DND-41 (cell line): ENCODE measurements at regions not wholly inside any gene's neighbourhood (a gene's known extent, or its start where the extent isn't known, plus 50 kb on each side); places are given as distances from the start of the nearest gene placed in this dataset.

Experiments used
- ATAC-seq: fragments of 200-7000 bp; cut with Tn5 transposase; 3 replicates; pipeline ENCODE4 v1.9.1; 2021; ENCODE audit warnings: low read depth; ENCODE audit not compliant: insufficient read depth
- DNase-seq: peaks from one replicate; pipeline ENCODE4 v3.0.0-alpha.2; 2020
- H2AFZ ChIP-seq: 2 replicates; pipeline ENCODE4 v1.6.0; 2012; ENCODE audit warnings: low read depth, low read length
- H3K27ac ChIP-seq: 2 replicates; pipeline ENCODE4 v1.5.1; 2012; ENCODE audit warnings: low read length, inconsistent platforms
- H3K27me3 ChIP-seq: fragments of 200-600 bp; sonication (generic); 2 replicates; pipeline ENCODE4 v1.6.0; 2012; ENCODE audit warnings: low read length, mild to moderate bottlenecking, inconsistent platforms; ENCODE audit not compliant: insufficient read depth, poor library complexity
- H3K36me3 ChIP-seq: 2 replicates; pipeline ENCODE4 v1.5.1; 2012; ENCODE audit warnings: low read length, inconsistent platforms; ENCODE audit not compliant: insufficient read depth
- H3K4me1 ChIP-seq: 2 replicates; pipeline ENCODE4 v1.5.1; 2012; ENCODE audit warnings: mild to moderate bottlenecking, low read length; ENCODE audit not compliant: insufficient read depth
- H3K4me2 ChIP-seq: 2 replicates; pipeline ENCODE4 v1.6.0; 2012; ENCODE audit warnings: mild to moderate bottlenecking, moderate library complexity, low read length, inconsistent platforms; ENCODE audit not compliant: insufficient read depth
- H3K4me3 ChIP-seq, 2 experiments: fragments of 200-600 bp in 1 of 2; shearing (Covaris generic) in 1 of 2; 2 replicates each; pipeline ENCODE4 v1.5.1; 2012 to 2016; ENCODE audit warnings: inconsistent platforms in 2 of 2, low read length in 2 of 2, mild to moderate bottlenecking in 2 of 2, low read depth in 1 of 2, moderate library complexity in 1 of 2
- H3K79me2 ChIP-seq: 2 replicates; pipeline ENCODE4 v1.6.0; 2012; ENCODE audit warnings: low read length, inconsistent platforms; ENCODE audit not compliant: insufficient read depth
- H3K9ac ChIP-seq: 2 replicates; pipeline ENCODE4 v1.6.0; 2012; ENCODE audit warnings: low read depth, mild to moderate bottlenecking, inconsistent platforms, low read length, moderate library complexity
- H3K9me3 ChIP-seq: 2 replicates; pipeline ENCODE4 v1.5.1; 2012; ENCODE audit warnings: low read length, moderate library complexity, mild to moderate bottlenecking, inconsistent platforms; ENCODE audit not compliant: insufficient read depth, severe bottlenecking
- H4K20me1 ChIP-seq: 2 replicates; pipeline ENCODE4 v1.6.0; 2012; ENCODE audit warnings: low read length; ENCODE audit not compliant: insufficient read depth
- EZH2 ChIP-seq: IDR thresholded peaks from 3 replicates; pipeline ENCODE4 v1.6.1; 2012; ENCODE audit warnings: borderline replicate concordance, low read depth, mild to moderate bottlenecking, moderate library complexity, low read length, inconsistent platforms; ENCODE audit not compliant: severe bottlenecking
- TF ChIP-seq, protein P1 (sequence below): IDR thresholded peaks from 2 replicates; pipeline ENCODE4 v1.5.1; 2012; ENCODE audit warnings: borderline replicate concordance, low read length, moderate library complexity, mild to moderate bottlenecking; ENCODE audit not compliant: poor library complexity, severe bottlenecking; ENCODE audit errors: extremely low read depth

DNA sequence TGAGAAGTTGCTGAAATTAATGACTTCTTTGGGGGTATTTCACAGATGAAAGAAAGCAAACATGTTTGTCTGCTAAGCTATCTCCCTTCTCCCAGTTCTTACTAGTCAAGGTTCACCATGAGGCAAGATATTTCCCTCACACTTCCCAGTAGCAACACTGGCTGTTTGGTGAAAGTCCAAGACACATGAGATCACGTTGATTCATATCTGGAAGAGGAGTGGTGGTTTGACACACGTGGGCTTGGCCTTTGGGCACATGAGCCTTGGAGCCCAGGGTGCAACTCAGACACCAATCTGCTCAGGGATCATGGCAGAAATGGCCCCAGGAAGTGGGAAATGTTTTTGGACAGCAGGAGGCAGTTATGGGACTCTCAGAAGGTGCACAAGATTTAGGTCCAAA, 66.1 kb upstream of the APCDD1 start:
- no peak overlapping the region for H3K27ac ChIP-seq
- no peaks in the 10 kb centered on the region for H4K20me1 ChIP-seq
- no peak overlapping the region for H3K9ac ChIP-seq
- DNase-seq (no peak), ATAC-seq (no peak)
- H3K4me2 ChIP-seq: no peak overlapping the region
- H2AFZ ChIP-seq: no peak overlapping the region
- H3K36me3 ChIP-seq: no peaks in the 10 kb centered on the region
- no peaks in the 10 kb centered on the region for H3K27me3 ChIP-seq
- no peaks in the 10 kb centered on the region for H3K79me2 ChIP-seq
- no peaks in the 10 kb centered on the region for H3K9me3 ChIP-seq
- no peaks in the 10 kb centered on the region for H3K4me1 ChIP-seq
- no peak for TF ChIP-seq EZH2
- TF ChIP-seq, protein P1, sequence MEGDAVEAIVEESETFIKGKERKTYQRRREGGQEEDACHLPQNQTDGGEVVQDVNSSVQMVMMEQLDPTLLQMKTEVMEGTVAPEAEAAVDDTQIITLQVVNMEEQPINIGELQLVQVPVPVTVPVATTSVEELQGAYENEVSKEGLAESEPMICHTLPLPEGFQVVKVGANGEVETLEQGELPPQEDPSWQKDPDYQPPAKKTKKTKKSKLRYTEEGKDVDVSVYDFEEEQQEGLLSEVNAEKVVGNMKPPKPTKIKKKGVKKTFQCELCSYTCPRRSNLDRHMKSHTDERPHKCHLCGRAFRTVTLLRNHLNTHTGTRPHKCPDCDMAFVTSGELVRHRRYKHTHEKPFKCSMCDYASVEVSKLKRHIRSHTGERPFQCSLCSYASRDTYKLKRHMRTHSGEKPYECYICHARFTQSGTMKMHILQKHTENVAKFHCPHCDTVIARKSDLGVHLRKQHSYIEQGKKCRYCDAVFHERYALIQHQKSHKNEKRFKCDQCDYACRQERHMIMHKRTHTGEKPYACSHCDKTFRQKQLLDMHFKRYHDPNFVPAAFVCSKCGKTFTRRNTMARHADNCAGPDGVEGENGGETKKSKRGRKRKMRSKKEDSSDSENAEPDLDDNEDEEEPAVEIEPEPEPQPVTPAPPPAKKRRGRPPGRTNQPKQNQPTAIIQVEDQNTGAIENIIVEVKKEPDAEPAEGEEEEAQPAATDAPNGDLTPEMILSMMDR: no peak
- no peak overlapping the region for H3K4me3 ChIP-seq

DNA sequence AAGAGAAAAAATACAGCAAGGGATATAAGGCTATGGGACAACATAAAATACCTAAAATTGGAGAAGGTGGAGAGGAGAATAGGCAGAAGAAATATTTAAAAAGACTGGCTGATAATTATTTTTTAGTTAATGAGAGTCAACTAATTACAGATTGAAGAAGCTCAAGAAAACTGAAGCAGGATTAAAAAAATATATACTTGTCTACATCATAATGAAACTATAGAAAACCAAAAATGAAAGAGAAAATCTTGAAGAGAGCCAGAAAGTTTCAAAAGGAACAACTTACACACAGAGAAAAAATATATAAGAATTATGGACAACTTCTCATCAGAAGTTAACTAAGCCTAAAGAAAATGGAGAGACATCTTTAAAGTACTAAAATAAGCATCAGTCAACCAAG, 62.9 kb upstream of the APCDD1 start:
- H3K4me3 ChIP-seq: no peak overlapping the region
- DNase-seq: no peak
- H3K27ac ChIP-seq: no peak overlapping the region
- no peak for TF ChIP-seq EZH2
- TF ChIP-seq, protein P1: no peak
- no peaks in the 10 kb centered on the region for H3K36me3 ChIP-seq
- H3K9me3 ChIP-seq: no peaks in the 10 kb centered on the region
- no peak for ATAC-seq
- no peaks in the 10 kb centered on the region for H3K27me3 ChIP-seq
- no peaks in the 10 kb centered on the region for H3K4me1 ChIP-seq
- H2AFZ ChIP-seq: no peak overlapping the region
- H3K9ac ChIP-seq: no peak overlapping the region
- no peaks in the 10 kb centered on the region for H3K79me2 ChIP-seq
- no peak overlapping the region for H3K4me2 ChIP-seq
- no peaks in the 10 kb centered on the region for H4K20me1 ChIP-seq

DNA sequence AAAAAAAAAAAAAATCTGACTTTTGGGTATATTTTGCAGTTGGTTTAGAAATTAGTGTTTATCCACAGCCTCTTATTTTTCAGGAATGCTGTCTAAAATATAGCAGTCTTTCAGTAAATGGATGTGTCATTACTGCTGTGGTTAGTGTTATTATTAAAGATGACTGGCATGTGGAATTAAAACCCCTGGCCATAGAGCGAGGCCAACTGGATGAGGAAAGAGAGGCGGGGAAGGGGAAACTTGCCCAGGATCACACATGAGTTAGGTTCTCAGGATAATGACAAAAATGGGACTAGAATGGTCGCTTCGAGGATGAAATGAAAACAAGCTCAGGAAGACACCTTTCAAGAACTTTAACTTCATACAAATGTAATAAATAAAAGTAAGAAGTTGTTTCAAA, 57.4 kb upstream of the APCDD1 start:
- no peak for DNase-seq
- H4K20me1 ChIP-seq: no peaks in the 10 kb centered on the region
- H3K36me3 ChIP-seq: no peaks in the 10 kb centered on the region
- no peaks in the 10 kb centered on the region for H3K27me3 ChIP-seq
- H2AFZ ChIP-seq: no peak overlapping the region
- no peak for TF ChIP-seq EZH2
- TF ChIP-seq, protein P1: no peak
- no peak overlapping the region for H3K27ac ChIP-seq
- H3K4me3 ChIP-seq: no peak overlapping the region
- no peaks in the 10 kb centered on the region for H3K4me1 ChIP-seq
- no peak for ATAC-seq
- no peak overlapping the region for H3K9ac ChIP-seq
- H3K9me3 ChIP-seq: no peaks in the 10 kb centered on the region
- H3K4me2 ChIP-seq: no peak overlapping the region
- H3K79me2 ChIP-seq: no peaks in the 10 kb centered on the region

DNA sequence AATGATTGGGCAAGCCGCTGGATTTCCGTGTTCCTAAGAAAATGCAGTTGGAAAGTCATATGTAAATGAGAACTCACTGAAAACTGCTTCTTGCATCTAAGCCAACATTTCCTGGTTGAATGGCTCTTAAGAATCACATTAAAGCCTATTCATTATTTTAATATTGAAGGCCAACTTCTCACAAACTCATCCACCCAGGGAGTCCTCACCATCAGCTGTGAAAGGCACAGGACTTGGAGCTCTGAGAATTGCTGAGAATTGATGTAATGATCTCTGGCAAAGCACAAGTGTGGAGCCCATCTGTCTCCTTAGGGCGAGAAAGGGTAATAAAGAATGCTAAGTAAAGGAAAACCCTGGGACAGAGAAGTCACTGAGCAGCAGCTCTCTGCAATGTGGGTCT, 55.9 kb upstream of the APCDD1 start:
- Histone ChIP-seq H3K27me3 (no peaks in the 10 kb centered on the region), H2AFZ (no peak overlapping the region), H3K4me3 (no peak overlapping the region), H3K9me3 (no peaks in the 10 kb centered on the region), H3K36me3 (no peaks in the 10 kb centered on the region), H3K9ac (no peak overlapping the region), H3K4me1 (no peaks in the 10 kb centered on the region), H3K27ac (no peak overlapping the region), H3K79me2 (no peaks in the 10 kb centered on the region), H3K4me2 (no peak overlapping the region), H4K20me1 (no peaks in the 10 kb centered on the region)
- ATAC-seq (no peak), DNase-seq (no peak)
- TF ChIP-seq, protein P1: no peak
